Heart right ventricle (tissue), 16 donors: ENCODE measurements at regions not wholly inside any gene's neighbourhood (a gene's known extent, or its start where the extent isn't known, plus 50 kb on each side); places are given as distances from the start of the nearest gene placed in this dataset.

Source experiments
- ATAC-seq, 8 donors: fragments of 200-7000 bp; cut with Tn5 transposase; one replicate each; pipeline ENCODE4 v1.9.1; 2020; ENCODE audit warnings: mild to moderate bottlenecking in 8 of 8, moderate library complexity in 8 of 8, moderate number of reproducible peaks in 1 of 8
- DNase-seq, 2 donors: peaks; one replicate each; pipeline ENCODE4 v3.0.0-alpha.2; 2020
- H3K27ac ChIP-seq, 10 donors: fragments of 200-600 bp; sonication (generic) in 2 of 10; one replicate each; pipeline versions ENCODE4 v1.5.0 to v1.8.0; 2020 to 2022; ENCODE audit warnings: mild to moderate bottlenecking in 3 of 10
- H3K27me3 ChIP-seq, 7 donors: fragments of 200-600 bp; one replicate each; pipeline ENCODE4 v1.8.0; 2021 to 2022; ENCODE audit warnings: mild to moderate bottlenecking in 2 of 7
- H3K36me3 ChIP-seq, 9 donors: fragments of 200-600 bp; sonication (generic) in 1 of 9; one replicate each; pipeline versions ENCODE4 v1.5.0 to v1.8.0; 2020 to 2022; ENCODE audit warnings: mild to moderate bottlenecking in 2 of 9
- H3K4me1 ChIP-seq, 9 donors: fragments of 200-600 bp; sonication (generic) in 1 of 9; one replicate each; pipeline versions ENCODE4 v1.5.0 to v1.8.0; 2020 to 2022; ENCODE audit warnings: mild to moderate bottlenecking in 4 of 9
- H3K4me3 ChIP-seq, 10 donors: fragments of 200-600 bp; sonication (generic) in 2 of 10; one replicate each; pipeline versions ENCODE4 v1.5.0 to v1.8.0; 2020 to 2022; ENCODE audit warnings: mild to moderate bottlenecking in 7 of 10, moderate library complexity in 2 of 10
- H3K9me3 ChIP-seq, 11 donors: fragments of 200-600 bp in 10 of 11; sonication (generic) in 2 of 11; one replicate each; pipeline versions ENCODE4 v1.5.0 to v1.8.0; 2013 to 2022; ENCODE audit warnings: mild to moderate bottlenecking in 2 of 11, control low read depth in 1 of 11, moderate library complexity in 1 of 11
- WGBS, 2 donors: extraction: QIAGEN DNeasy Blood & Tissue Kit; methylation state at CpG; one replicate each; pipeline ENCODE4 v1.1.7; 2013; ENCODE audit warnings: inconsistent platforms in 1 of 2; 5-methylcytosine and 5-hydroxymethylcytosine counted together
- intact Hi-C, 10 donors: fragments of 100-400 bp; cut with DNase I; formaldehyde crosslinking; loops; one replicate each; pipeline versions ENCODE4 v1.11.1 to v1.14.2; 2022
- TF ChIP-seq, protein P1 (sequence below), 9 donors: fragments of 200-600 bp; sonication (generic) in 2 of 9; IDR thresholded peaks; one replicate each; pipeline versions ENCODE4 v1.5.0 to v1.8.0; 2021 to 2022; ENCODE audit warnings: antibody characterized with exemption in 9 of 9, mild to moderate bottlenecking in 5 of 9, moderate library complexity in 1 of 9
- donor health status: Arrhythmogenic right ventricular cardiomyopathy.
- donor health status: ischemic (EF 13 %, LVEDD 7.1; RV severe dilation, severe dysfunction).
- donor health status: healthy with polysubstance abuse.
- donor health status: DM: no; HTN: yes; CAD: no.
- donor health status: DM: no; HTN: no; CAD: no.
- donor health status: ischemic (EF 25% LVEDD 6.9; RV normal size, moderate dysfunction).
- donor health status: ischemic (EF 25% LVEDD 5.7; RV mildly dilated, moderate dysfunction).
- donor health status: healthy.
- donor health status: DM: yes; HTN: yes; CAD: no.
- donor health status: Ischemic cardiomyopathy.
- donor health status: ischemic (EF 35%, LVEDD 5.7; RV mildly dilated, moderate dysfunction).
- donor health status: nonischemic (EF 11% LVEDD 7.7; RV severe dilation, severe dysfunction).
- donor health status: DM: yes; HTN: yes; CAD: no.
- donor health status: PGD.
- donor health status: ischemic (EF 29% LVEDD 5.4; RV normal size, mild dysfunction).
- donor health status: nonischemic (EF 23%, LVEDD 6.1; RV moderate dilation, normal function).

GRCh38 chr11:129740125-129740719 lies 75.4 kb upstream of the TMEM45B start:
- H3K27me3 ChIP-seq: peaks cover 0 to 28% (median 17%) of the 10 kb centered on the region in 7 donors
- TF ChIP-seq, protein P1, sequence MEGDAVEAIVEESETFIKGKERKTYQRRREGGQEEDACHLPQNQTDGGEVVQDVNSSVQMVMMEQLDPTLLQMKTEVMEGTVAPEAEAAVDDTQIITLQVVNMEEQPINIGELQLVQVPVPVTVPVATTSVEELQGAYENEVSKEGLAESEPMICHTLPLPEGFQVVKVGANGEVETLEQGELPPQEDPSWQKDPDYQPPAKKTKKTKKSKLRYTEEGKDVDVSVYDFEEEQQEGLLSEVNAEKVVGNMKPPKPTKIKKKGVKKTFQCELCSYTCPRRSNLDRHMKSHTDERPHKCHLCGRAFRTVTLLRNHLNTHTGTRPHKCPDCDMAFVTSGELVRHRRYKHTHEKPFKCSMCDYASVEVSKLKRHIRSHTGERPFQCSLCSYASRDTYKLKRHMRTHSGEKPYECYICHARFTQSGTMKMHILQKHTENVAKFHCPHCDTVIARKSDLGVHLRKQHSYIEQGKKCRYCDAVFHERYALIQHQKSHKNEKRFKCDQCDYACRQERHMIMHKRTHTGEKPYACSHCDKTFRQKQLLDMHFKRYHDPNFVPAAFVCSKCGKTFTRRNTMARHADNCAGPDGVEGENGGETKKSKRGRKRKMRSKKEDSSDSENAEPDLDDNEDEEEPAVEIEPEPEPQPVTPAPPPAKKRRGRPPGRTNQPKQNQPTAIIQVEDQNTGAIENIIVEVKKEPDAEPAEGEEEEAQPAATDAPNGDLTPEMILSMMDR (IDR thresholded peaks at IDR 0.05): no peak
- no peaks in the 10 kb centered on the region for H3K4me1 ChIP-seq
- H3K9me3 ChIP-seq: peaks cover 0 to 8% (median 0%) of the 10 kb centered on the region in 11 donors
- intact Hi-C loops: no loop called here
- H3K36me3 ChIP-seq: no peaks in the 10 kb centered on the region
- ATAC-seq (no peak), DNase-seq (no peak)
- H3K4me3 ChIP-seq: no peak overlapping the region
- H3K27ac ChIP-seq: no peak overlapping the region
- 93% methylated on average over 4 of the region's 4 CpGs for WGBS, 2 donors

DNA sequence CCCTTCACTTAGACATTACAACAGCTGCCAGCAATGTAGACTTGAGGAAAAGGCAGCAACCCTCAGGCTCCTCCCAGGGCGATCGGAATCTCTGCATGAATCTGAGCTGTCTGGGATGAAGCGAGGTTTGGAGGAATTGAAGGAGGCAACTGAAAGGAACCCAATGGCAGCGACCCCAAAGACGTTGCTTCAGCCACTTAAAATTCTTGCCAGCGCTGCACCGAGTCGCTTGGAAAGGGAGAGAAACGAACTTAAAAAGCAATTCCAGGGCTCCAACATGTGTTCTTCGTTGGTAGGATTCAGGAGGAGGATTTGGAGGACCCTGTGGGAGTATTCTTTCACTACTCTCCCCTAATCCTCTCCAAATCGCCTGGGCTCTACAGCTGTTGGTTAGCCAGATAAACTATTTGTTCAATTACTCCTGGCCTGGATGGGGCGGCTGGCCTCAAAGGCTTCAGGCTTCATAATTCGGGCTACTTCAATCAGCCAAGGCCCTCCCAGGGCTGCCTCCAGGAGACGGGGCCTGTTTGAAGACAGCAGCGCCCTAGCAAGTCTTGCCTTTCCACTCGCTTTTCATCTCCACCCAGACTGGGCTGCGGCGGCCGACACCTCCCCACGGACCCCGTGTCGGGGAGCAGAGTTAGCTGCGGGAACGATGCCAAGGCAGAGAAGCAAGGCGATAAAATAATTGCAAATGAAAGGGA lies 72.4 kb upstream of the TMEM45B start:
- H3K4me1 ChIP-seq: no peaks in the 10 kb centered on the region
- intact Hi-C loops: no loop called here
- DNase-seq: no peak
- WGBS, 2 donors: 53 to 59% methylated on average over 25 of the region's 25 CpGs
- H3K27me3 ChIP-seq: peaks cover 0 to 32% (median 28%) of the 10 kb centered on the region in 7 donors
- H3K36me3 ChIP-seq: no peaks in the 10 kb centered on the region
- peak in 2 of 8 donors; percentile 19 to 24 for ATAC-seq
- H3K9me3 ChIP-seq: peaks cover 0 to 8% (median 0%) of the 10 kb centered on the region in 11 donors
- TF ChIP-seq, protein P1 (IDR thresholded peaks at IDR 0.05): no peak
- H3K4me3 ChIP-seq: peak overlapping the region in 4 of 10 donors; percentile 8 to 24 (median 13)
- peak overlapping the region in 1 of 10 donors; percentile 49 for H3K27ac ChIP-seq

GRCh38 chr11:129747071-129747470 lies 68.6 kb upstream of the TMEM45B start:
- WGBS, 2 donors: 62 to 69% methylated on average over 6 of the region's 6 CpGs
- DNase-seq (no peak), ATAC-seq (no peak)
- H3K27me3 ChIP-seq: peaks cover 0 to 34% (median 20%) of the 10 kb centered on the region in 7 donors
- H3K36me3 ChIP-seq: no peaks in the 10 kb centered on the region
- TF ChIP-seq, protein P1 (IDR thresholded peaks at IDR 0.05): no peak
- intact Hi-C loops: loop anchor here in 5 of 10 donors (5.0 kb wide), 4 partner anchors 375 to 630 kb away; no protein-coding TSS in a partner anchor
- H3K27ac ChIP-seq: no peak overlapping the region
- H3K9me3 ChIP-seq: no peaks in the 10 kb centered on the region
- peaks cover 0 to 9% (median 4%) of the 10 kb centered on the region in 9 donors for H3K4me1 ChIP-seq
- H3K4me3 ChIP-seq: no peak overlapping the region

DNA sequence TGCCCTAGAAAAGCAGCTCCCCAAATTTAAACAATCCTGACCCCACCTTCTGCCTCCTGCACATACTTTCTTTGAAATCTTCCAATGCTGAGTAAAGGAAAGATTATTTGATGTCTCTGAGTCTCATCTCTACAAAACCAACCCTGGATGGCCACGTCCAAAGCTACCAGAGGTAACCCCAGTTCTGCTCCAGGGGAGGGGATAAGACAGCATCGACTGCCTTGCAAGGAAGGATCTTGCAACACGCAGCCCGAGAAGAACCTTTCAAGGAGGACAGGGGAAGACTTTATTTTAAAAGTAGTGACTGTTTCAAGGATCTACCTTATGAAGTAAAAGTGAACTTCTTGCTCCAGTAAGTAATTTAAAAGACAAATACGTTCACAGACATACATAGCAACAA lies 66.5 kb upstream of the TMEM45B start:
- no peaks in the 10 kb centered on the region for H3K36me3 ChIP-seq
- ATAC-seq: no peak
- 60 to 74% methylated on average over 5 of the region's 5 CpGs for WGBS, 2 donors
- H3K4me1 ChIP-seq: peaks cover 0 to 9% (median 4%) of the 10 kb centered on the region in 9 donors
- intact Hi-C loops: loop anchor here in 6 of 10 donors (2.0 to 5.0 kb wide), 5 partner anchors 377 to 632 kb away; no protein-coding TSS in a partner anchor
- H3K27ac ChIP-seq: no peak overlapping the region
- H3K9me3 ChIP-seq: no peaks in the 10 kb centered on the region
- no peak for DNase-seq
- TF ChIP-seq, protein P1 (IDR thresholded peaks at IDR 0.05): no peak
- no peak overlapping the region for H3K4me3 ChIP-seq
- peaks cover 0 to 35% (median 20%) of the 10 kb centered on the region in 7 donors for H3K27me3 ChIP-seq
